Osteoblast (primary cell): ENCODE measurements at regions not wholly inside any gene's neighbourhood (a gene's known extent, or its start where the extent isn't known, plus 50 kb on each side); places are given as distances from the start of the nearest gene placed in this dataset.

Source experiments
- DNase-seq: peaks from one replicate; pipeline ENCODE4 v3.0.0; 2011; ENCODE audit warnings: low spot score, mixed read lengths; ENCODE audit not compliant: insufficient read length; ENCODE audit errors: missing footprints
- H2AFZ ChIP-seq: 2 replicates; pipeline ENCODE4 v1.6.0; 2011; ENCODE audit warnings: mild to moderate bottlenecking, low read length
- H3K27ac ChIP-seq: 2 replicates; pipeline ENCODE4 v1.5.1; 2011; ENCODE audit warnings: mild to moderate bottlenecking, low read depth, low read length, moderate library complexity
- H3K27me3 ChIP-seq: 2 replicates; pipeline ENCODE4 v1.6.0; 2012; ENCODE audit warnings: mild to moderate bottlenecking, control low read depth, inconsistent platforms, low read length, moderate library complexity; ENCODE audit not compliant: insufficient read depth
- H3K36me3 ChIP-seq: 2 replicates; pipeline ENCODE4 v1.5.1; 2011; ENCODE audit warnings: mild to moderate bottlenecking, low read length, control low read depth, moderate library complexity; ENCODE audit not compliant: insufficient read depth
- H3K4me1 ChIP-seq: 2 replicates; pipeline ENCODE4 v1.5.1; 2011; ENCODE audit warnings: mild to moderate bottlenecking, low read length, control low read depth, moderate library complexity; ENCODE audit not compliant: insufficient read depth
- H3K4me2 ChIP-seq: 2 replicates; pipeline ENCODE4 v1.6.0; 2011; ENCODE audit warnings: mild to moderate bottlenecking, low read length; ENCODE audit not compliant: insufficient read depth
- H3K4me3 ChIP-seq: fragments of 200-600 bp; sonication (generic); 3 replicates; pipeline ENCODE4 v1.5.1; 2012; ENCODE audit warnings: mild to moderate bottlenecking, low read length, inconsistent platforms; ENCODE audit not compliant: insufficient read depth
- H3K79me2 ChIP-seq: 2 replicates; pipeline ENCODE4 v1.6.0; 2012; ENCODE audit warnings: mild to moderate bottlenecking, low read length, control low read depth, inconsistent platforms; ENCODE audit not compliant: insufficient read depth
- H3K9me3 ChIP-seq: 2 replicates; pipeline ENCODE4 v1.5.1; 2011; ENCODE audit warnings: low read depth, low read length, control low read depth
- H4K20me1 ChIP-seq: 2 replicates; pipeline ENCODE4 v1.6.0; 2012; ENCODE audit warnings: mild to moderate bottlenecking, low read length, control low read depth; ENCODE audit not compliant: insufficient read depth
- CTCF ChIP-seq: IDR thresholded peaks from 2 replicates; pipeline ENCODE4 v1.5.1; 2011; ENCODE audit warnings: mild to moderate bottlenecking, low read depth, low read length, moderate library complexity; ENCODE audit errors: extremely low read depth

DNA sequence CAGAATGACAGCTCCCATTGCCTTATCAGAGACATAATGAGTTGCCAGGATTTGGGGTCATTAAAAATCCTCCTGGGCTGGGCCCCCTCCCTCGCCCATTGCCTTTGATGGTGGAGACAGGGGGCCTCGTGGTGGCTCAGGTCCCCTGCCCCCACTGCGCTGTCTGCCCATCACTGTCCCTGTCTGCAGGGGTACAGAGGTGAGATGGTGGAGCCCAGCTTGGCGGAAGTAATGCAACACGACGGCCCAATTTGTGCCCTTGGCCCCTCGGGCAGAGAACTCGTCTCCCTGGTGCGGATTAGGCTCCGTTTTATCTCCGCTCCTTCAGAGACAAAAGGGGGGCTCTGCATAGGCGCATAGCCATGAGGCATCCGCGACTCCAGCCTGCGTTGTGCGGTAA, 152.4 kb upstream of the UNC5B start:
- no peak for DNase-seq
- Histone ChIP-seq H3K27me3 (peaks cover 19% of the 10 kb centered on the region), H2AFZ (no peak overlapping the region), H3K27ac (no peak overlapping the region), H3K4me1 (no peaks in the 10 kb centered on the region), H3K36me3 (no peaks in the 10 kb centered on the region), H4K20me1 (no peaks in the 10 kb centered on the region), H3K9me3 (no peaks in the 10 kb centered on the region), H3K79me2 (no peaks in the 10 kb centered on the region), H3K4me3 (no peak overlapping the region), H3K4me2 (no peak overlapping the region)
- TF ChIP-seq CTCF: no peak

- no peaks in the 10 kb centered on the region for H3K79me2 ChIP-seq
Measured at GRCh38 chr10:71060476-71061426, 151.6 kb upstream of the UNC5B start.

GRCh38 chr10:71061472-71061871, 150.9 kb upstream of the UNC5B start:
- peak; percentile 6 for DNase-seq
- no peaks in the 10 kb centered on the region for H4K20me1 ChIP-seq
- no peaks in the 10 kb centered on the region for H3K4me1 ChIP-seq
- H3K27me3 ChIP-seq: peaks cover 19% of the 10 kb centered on the region
- no peak overlapping the region for H3K4me2 ChIP-seq
- H3K27ac ChIP-seq: no peak overlapping the region
- TF ChIP-seq CTCF: no peak
- H2AFZ ChIP-seq: no peak overlapping the region
- no peak overlapping the region for H3K4me3 ChIP-seq
- H3K36me3 ChIP-seq: no peaks in the 10 kb centered on the region
- H3K79me2 ChIP-seq: no peaks in the 10 kb centered on the region
- no peaks in the 10 kb centered on the region for H3K9me3 ChIP-seq

More at GRCh38 chr10:71060476-71061426, 151.6 kb upstream of the UNC5B start:
- no peak for TF ChIP-seq CTCF
- no peaks in the 10 kb centered on the region for H3K4me1 ChIP-seq
- no peak overlapping the region for H3K27ac ChIP-seq
- H4K20me1 ChIP-seq: no peaks in the 10 kb centered on the region
- H3K4me3 ChIP-seq: no peak overlapping the region
- H3K4me2 ChIP-seq: no peak overlapping the region
- no peaks in the 10 kb centered on the region for H3K36me3 ChIP-seq
- H3K27me3 ChIP-seq: peaks cover 19% of the 10 kb centered on the region
- DNase-seq: peak; percentile 50
- H3K9me3 ChIP-seq: no peaks in the 10 kb centered on the region
- H2AFZ ChIP-seq: no peak overlapping the region

- no peaks in the 10 kb centered on the region for H3K4me1 ChIP-seq
- DNase-seq: peak; percentile 51
- H3K27ac ChIP-seq: no peak overlapping the region
- no peaks in the 10 kb centered on the region for H3K79me2 ChIP-seq
- TF ChIP-seq CTCF: no peak
- H3K4me2 ChIP-seq: no peak overlapping the region
- H3K4me3 ChIP-seq: no peak overlapping the region
- peaks cover 19% of the 10 kb centered on the region for H3K27me3 ChIP-seq
- no peaks in the 10 kb centered on the region for H4K20me1 ChIP-seq
- no peak overlapping the region for H2AFZ ChIP-seq
- H3K9me3 ChIP-seq: no peaks in the 10 kb centered on the region
- H3K36me3 ChIP-seq: no peaks in the 10 kb centered on the region
Measured at GRCh38 chr10:71062156-71062555, 150.2 kb upstream of the UNC5B start.
